GM12801 (cell line): ENCODE measurements at regions not wholly inside any gene's neighbourhood (a gene's known extent, or its start where the extent isn't known, plus 50 kb on each side); places are given as distances from the start of the nearest gene placed in this dataset.

ENCODE experiments used
- TF ChIP-seq, protein P1 (sequence below): IDR thresholded peaks from one replicate; pipeline ENCODE4 v1.5.1; 2011; ENCODE audit warnings: control low read depth; ENCODE audit not compliant: insufficient read length; ENCODE audit errors: extremely low read depth

DNA sequence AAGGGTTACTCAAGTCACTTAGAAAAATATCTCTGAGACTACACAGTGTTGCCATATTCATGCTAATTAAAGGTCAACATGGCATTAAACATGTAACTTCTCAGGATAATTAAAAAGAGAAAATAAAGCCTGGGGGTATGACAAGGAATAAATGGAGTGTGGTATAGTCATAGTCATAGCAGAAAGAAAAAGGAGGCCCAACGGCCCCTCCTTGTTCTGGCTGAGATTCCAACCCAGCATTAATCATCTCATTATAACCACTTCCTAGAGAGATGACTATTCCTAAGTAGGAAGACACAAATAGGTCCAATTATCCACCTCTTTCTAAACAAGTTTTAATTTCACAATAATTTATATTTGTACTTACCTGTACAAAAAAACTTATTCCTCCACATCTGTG is 778.4 kb upstream of the AADAT start:
- TF ChIP-seq, protein P1, sequence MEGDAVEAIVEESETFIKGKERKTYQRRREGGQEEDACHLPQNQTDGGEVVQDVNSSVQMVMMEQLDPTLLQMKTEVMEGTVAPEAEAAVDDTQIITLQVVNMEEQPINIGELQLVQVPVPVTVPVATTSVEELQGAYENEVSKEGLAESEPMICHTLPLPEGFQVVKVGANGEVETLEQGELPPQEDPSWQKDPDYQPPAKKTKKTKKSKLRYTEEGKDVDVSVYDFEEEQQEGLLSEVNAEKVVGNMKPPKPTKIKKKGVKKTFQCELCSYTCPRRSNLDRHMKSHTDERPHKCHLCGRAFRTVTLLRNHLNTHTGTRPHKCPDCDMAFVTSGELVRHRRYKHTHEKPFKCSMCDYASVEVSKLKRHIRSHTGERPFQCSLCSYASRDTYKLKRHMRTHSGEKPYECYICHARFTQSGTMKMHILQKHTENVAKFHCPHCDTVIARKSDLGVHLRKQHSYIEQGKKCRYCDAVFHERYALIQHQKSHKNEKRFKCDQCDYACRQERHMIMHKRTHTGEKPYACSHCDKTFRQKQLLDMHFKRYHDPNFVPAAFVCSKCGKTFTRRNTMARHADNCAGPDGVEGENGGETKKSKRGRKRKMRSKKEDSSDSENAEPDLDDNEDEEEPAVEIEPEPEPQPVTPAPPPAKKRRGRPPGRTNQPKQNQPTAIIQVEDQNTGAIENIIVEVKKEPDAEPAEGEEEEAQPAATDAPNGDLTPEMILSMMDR = no peak

DNA sequence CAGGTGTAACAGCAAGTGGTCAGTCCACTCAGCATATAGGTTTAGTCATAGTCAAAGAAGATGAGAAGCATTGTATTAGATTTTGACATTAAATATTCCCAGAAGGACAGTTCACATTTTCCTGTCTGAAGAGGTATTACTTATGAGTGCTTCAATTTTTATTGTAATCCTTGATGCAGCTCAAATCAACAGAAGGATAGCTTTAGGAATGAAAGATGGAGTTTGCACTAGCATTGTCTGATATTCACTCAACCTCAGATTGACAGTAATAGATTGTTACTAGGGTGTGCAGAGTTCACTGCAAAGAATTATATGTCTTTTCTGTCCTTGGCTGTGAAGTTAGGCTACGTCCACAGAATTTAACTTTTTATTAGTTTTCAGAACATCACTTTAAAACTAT is 764.3 kb upstream of the AADAT start:
- TF ChIP-seq, protein P1 = no peak

DNA sequence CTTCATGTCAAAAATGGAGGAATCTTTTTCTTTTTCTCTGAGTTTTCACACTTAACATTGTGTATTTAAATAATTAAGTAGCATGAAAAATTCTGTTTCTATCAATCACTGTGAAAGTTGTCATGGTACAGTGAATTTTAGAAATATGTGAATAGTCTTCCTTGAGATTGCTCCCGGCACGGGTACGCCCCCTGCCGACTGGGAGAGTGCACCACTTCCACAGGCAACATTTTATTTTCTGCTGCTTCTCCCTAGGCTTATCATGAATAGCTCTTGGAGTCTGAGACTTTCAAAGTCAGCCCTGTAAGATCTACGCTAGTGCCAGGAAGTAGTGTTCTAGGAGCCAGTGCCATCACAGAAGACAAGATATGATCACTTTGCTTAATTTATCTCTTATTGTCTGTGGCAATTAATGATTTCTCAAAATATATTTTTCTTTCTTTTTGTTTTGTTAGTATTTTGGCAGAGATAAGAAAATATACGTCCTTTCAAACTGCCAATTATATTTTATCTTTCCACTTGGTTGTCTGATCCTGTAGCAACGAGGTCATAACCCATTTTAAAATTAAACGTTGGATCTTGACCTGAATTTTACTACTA is 763.8 kb upstream of the AADAT start:
- TF ChIP-seq, protein P1 = no peak

DNA sequence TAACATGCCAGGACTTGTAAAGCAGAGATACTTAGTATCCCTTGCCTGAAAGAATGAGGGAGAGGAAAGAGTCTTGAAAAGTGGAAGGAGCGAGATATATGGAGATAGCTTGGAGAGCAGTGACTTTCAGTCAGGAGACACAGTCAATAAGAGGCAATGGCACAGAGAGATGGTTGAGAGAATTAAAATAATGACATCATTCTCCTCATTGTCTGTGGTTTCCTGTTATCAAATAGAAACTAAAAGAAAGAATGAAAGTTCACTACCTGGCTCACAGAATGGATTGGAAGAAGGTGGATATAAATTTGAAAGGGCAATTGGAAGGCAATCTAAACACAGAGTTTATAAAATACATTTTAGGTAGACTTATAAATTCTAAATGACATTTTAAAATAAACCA is 760.2 kb upstream of the AADAT start:
- TF ChIP-seq, protein P1 = no peak

DNA sequence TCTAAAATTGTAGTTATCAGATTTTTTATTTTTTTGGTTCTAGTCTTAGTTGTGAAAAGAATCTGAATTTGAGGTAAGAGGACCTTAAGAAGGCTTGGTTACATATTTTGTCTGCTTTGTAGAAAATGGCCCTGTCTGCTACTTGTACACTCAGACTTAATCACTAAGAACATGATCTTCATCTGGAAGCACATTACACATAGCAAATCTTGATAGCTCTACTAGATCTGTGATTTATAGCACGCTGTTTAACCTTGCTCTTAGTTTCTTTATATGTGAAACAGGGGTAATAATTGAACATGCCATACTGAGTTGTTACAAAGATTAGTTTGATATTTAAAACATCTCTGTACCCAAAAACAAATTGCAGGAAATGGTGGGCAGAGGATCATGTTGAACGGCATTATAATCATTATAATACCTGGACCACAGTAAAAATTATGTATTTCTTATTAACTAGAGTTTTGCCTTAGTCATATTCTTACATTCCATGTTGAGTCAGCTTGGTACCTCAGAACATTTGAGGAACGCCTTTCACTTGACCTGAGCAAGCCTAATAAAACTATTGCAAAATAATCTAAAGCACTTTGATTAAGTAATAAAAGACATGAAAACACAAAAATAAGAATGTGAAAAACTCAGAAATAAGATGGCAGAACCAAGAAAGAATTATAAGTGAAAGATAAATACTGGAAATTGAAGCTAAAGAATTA is 738.0 kb upstream of the AADAT start:
- TF ChIP-seq, protein P1 = no peak

DNA sequence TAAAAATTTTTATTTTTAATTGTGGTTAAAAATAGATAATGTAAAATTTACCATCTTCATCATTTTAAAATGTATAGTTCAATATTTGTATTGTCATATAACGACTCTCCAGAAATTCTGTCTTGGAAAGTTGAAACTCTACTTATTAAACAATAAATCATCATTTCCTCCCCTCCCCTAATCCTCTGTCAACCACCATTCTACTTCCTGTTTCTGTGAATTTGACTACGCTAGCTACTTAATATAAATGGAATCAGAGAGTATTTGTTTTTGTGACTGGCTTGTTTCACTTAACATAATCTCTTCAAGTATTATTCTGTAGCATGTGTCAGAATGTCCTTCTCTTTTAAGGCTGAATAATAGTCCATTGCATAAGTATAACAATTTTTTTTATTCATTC is 729.0 kb upstream of the AADAT start:
- TF ChIP-seq, protein P1 = no peak

DNA sequence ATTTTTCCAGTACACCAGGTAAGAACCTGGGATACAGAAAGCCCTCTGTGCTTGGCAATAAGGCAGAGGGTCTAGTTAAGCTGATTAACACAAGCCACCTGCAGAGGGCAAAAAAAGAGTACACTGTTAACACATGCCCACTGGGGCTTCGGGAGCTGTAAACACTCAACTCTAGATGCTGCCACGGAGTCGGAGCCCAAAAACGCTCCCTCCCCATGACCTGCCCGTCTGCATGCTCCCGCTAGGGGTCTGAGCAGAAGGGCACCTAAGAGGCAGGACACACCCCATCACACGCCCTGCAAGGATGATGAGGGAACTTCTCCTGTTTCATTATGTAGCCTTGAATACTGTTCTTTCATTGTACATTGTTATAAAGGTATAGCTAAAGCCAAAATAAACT is 715.6 kb upstream of the AADAT start:
- TF ChIP-seq, protein P1 = no peak

DNA sequence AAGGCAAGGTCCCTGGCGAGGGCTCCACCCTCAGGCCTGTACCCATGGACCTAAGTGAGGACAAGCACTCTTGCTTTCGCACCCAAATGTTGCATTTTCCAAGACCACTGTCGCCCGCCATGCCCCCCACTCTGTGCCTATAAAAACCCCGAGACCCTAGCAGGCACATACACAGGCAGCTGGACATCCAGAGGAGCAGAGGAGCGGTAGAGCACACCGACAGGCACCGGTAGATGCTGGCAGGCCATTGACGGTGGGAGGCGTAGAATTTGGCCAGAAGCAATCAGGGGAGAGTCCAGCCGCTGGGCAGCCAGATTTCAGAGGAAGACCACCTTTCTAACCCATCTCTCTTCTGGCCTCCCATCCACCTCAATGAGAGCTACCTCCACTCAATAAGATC is 715.2 kb upstream of the AADAT start:
- TF ChIP-seq, protein P1 = no peak
